Amygdala (tissue), 56 donors: ENCODE measurements at regions not wholly inside any gene's neighbourhood (a gene's known extent, or its start where the extent isn't known, plus 50 kb on each side); places are given as distances from the start of the nearest gene placed in this dataset.
A peak's percentile ranks its signal among the peaks of the same experiment; 100 is the strongest.

Experiments
- DNase-seq, 56 donors: peaks; one replicate each; lab custom pipeline; 2025; lab: John Stamatoyannopoulos, UW

DNA sequence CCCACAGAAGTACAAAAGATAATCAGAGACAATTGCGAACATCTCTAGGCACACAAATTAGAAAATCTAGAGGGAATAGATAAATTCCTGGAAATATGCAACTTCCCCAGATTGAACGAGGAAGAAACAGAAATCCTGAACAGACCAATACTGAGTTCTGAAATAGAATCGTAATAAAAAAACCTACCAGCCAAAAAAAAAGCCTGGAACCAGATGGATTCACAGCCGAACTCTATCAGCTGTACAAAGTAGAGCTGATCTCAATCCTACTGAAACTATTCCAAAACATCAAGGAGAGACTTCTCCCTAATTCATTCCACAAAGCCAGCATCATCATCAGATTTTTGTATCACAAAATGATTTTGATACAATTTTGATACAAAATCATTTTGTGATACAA, 206.4 kb downstream of the REEP3 start:
- no peak for DNase-seq

DNA sequence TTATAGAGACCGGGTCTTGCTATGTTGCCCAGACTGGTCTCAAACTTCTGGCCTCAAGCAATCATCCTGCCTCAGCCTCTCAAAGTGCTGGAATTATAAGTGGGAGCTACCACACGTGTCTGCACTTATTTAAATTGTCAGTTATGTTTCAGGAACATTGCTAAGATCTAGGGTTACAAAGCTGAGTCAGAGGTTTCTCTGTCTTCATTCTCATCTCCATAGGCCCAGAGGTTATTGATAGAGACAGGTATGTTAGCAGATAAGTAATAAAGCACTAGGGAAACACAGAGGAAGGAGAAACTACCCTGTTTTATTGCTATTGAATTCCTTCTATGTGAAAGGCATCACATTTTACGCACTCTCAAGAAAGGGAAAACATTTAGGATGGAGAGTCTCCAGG, 214.1 kb downstream of the REEP3 start:
- DNase-seq: no peak

DNA sequence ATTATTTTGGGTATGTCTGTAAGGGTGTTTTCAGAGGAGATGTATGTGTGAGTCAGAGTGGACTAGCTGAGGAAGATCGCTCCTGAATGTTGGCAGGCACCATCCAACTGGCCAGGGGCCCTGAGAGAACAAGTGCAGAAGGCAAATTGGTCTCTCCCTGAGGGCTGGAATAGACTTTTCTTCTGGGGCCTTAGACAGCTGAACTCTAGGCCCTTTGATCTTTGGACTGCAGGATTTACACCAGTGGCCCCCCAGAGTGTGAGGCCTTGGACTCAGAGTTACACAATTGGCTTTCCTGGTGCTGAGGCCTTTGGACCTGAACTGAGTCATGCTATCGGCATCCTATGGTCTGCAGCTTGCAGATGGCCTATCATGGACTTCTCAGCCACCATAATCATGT, 217.2 kb downstream of the REEP3 start:
- no peak for DNase-seq

DNA sequence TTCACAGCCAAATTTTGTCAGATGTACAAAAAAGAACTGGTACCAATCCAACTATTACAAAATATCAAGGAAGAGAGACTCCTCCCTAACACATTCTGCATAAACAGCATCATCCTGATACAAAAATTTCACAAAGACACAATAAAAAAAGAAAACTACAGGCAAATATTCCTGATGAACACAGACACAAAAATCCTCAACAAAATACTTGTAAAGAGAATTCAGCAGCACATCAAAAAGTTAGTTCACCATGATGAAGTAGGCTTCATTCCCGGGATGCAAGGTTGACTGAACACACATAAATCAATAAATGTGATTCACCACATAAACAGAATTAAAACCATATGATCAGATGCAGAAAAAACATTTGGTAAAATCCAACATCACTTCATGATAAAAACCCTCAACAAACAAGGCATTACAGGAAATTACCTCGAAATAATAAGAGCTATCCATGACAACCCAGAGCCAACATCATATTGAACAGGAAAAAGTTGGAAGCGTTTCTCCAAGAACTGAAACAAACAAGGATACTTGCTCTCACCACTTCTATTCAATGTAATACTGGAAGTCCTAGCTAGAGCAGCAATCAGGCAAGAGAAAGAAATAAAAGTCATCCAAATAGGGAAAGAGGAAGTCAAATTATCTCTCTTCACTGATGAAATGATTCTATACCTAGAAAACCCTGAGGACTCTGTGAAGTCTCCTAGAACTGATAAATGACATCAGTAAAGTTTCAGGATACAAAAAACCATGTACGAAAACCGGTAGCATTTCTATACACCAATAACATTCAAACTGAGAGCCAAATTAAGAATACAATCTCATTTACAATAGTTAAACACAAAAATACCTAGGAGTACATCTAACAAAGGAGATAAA, 223.1 kb downstream of the REEP3 start:
- no peak for DNase-seq

DNA sequence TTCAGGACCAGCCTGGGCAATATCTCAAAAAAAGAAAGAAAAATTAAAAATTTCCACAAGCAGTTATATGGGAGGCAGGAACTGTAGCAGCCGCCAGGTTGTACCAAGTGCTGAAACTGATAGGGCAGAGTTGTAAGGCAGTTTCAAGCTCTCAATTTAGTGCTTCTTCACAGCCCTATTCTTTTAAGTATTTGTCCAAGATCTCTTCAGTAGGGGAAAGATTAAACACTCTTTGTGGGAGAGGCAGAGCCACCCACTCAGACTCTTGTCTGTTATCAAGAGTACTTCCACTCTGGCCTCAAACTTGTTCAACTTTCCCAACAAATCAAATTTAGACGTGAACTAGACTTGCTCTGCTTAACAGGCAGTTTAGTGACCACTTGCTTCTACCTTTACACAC, 228.7 kb downstream of the REEP3 start:
- no peak for DNase-seq

DNA sequence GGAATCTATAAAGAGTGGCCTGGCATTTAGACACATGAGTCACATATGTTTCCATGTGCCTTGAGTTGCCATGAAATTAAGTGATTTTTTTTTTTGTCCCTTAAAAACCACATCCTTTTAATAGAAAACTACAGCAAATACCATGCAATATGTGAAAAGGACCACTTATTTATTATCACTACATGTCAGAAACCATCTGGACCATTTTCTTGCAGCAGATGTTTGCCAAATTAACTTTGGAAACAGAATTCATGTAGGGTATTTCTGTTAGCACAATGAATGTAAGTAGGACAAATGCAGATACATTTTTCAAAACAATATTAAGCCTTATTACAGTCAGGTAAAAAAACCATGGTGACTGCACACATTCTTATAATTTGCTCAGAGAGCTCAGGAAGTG, 230.6 kb downstream of the REEP3 start:
- no peak for DNase-seq

DNA sequence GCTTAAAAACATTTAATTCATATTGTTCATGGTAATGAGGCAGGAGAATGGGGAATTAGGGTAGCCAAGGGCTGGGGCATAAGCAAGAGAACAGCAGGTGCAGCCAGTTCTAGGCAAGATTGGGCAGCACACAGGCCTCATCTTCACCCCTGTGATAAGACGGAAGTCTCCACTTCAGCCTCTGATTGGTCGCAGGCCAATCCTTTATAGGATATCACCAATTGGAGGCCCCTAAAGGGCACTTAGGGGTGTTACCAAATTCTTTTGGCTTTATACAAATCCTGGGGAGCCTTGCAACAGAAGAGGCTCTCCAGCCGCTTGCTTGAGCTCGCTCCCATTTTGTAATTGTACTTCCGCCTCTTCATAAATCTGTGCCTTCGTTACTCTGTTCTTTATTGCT, 231.1 kb downstream of the REEP3 start:
- DNase-seq: no peak

DNA sequence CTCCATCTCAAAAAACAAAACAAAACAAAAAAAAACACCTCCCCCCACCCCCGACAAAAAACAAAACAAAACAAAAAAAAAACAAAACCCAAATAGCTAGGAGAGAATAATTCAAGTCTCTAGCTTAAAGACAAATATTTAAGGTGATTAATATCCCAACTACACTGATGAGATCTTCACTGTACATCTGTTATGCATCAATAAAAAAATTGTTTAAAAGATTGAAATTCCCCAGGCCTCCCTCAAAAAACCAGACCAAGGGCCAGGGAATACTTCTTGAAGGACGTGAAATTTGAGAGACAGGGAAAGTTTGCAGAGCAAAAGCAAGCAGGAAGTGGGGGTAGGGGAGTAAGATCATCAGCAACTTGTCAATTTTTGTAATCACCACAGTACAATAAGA, 232.6 kb downstream of the REEP3 start:
- no peak for DNase-seq

DNA sequence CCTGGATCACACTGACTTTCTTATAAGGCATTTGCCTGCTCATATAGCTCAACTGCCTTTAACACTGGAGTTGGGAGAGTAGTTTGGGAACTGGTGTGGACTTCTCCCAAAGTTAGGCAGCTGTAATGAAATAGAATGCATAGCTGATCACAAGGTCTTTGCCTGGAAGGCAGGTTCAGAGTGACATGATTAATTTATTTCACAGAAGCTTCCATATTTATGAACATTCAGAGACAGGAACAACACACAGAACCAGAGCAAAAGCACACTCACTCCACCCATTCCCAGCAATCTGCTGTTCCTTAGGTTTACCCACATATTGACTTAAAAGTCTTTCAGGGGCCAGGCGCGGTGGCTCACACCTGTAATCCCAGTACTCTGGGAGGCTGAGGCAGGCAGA, 234.2 kb downstream of the REEP3 start:
- no peak for DNase-seq

DNA sequence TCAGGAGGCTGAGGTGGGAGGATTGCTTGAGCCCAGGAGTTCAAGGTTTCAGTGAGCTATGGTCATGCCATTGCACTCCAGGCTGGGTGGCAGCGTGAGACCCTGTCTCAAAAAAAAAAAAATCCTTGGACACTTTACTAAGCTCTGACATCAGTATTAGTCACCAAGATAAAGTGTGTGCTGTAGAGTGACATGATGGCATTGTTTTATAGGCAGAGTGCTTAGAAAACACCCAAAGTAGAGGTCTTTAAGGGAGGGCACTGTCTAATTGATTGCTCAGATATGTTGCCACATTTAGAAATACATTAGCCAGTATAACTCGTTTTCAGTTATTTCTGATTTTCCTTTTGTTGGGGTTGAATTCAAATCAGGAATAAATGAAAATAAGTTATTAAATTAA, 235.9 kb downstream of the REEP3 start:
- no peak for DNase-seq

DNA sequence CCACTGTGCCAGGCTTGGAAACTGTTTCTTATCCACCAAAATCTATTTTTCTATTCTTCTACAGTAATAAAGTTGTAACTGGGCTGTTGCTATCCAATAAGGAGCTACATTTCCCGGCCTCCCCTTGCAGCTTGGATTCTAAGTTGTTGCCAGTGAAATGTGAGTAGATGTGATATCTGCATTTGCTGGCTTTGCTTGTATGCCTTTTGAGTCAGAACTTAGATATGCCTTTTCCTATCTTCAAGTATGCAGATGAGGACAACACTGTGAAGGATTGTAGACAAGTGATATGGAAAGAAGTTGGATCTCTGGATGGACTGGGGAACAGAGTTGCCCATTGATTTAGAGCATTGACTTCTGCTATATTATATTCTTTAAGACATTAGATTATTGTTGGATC, 236.9 kb downstream of the REEP3 start:
- no peak for DNase-seq

DNA sequence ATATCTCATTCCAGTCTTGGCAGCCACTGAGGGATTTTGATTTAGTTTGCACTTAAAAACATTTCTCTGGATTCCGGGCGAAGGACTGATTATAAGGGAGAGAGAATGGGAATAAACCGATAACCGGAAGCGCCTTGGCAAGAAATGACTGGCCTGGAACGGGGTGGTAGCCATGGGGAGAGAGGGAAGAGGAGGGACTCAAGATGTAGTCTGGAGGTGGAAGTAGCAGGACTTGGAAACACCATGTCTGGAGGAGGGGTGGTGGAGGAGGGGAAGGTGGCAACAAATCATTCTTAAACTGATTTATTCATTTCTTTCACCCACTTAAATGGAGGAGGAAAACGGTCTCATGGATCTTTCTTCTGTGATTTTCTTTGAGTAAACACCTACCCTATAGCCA, 238.1 kb downstream of the REEP3 start:
- DNase-seq: no peak

DNA sequence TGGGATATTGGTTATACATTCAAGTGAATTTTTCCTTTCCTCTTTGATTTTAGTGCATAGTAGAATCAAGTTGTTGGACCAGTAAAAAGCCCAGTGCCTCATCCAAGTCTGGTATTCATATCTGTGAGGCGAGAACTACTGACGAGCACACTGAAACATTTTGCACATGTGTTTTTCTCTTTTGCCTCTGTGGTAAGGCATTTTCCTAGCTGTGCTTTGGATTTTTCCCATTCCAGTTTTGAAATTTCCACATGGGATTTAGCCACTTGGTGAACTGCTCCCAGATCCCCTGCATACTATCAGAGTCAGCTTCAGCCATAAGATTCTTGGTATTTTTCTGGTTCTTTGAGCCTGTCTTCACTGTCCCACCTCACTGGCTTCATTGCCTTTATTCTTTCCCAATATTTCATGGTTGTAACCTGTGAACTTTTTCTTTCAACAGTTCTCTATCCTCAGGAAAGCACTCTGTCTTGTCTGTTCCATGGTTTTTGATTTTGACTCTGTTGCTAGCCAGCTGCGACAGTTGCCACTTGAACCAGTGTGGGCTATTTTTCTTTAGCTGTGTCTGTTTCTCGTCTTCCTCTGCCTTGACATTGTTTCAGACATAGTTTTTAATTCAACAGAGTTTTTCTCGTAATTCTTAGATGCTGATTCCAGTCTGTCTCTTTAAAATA, 239.0 kb downstream of the REEP3 start:
- no peak for DNase-seq

DNA sequence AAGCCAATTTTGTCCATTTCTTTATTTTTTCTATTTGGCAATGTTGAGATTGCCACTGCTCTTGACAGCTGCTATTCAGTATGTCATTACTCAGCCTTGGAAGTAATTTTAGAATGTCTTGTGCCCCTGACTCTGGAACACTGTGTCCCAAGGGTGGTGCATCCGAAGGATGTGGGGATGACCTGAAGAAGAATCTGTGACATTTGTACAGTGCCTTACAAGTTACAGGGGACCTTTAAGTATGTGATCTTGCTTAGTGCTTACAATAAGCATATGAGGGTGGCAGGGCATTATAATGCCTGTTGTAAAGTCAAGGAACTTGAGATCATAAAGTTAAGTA, 239.5 kb downstream of the REEP3 start:
- no peak for DNase-seq

DNA sequence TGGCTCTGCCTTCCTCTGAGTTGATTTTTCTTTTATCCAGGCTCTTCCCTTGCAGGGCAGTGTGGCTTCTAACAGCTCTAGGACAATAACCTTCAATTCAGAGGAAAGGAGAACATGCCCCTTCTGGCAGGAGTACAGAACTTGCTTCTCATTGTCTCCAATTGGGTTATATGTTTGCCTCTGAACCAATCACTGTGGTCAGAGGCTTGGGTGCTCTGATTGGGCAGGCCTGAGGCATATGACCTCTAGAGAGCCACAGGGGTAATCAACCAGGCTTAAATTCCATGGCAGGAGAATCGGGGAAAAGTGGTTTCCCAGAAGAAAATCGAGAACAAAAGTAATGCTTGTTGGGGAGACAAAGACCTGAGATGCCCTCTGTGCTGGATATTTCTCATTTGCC, 240.0 kb downstream of the REEP3 start:
- DNase-seq: no peak

DNA sequence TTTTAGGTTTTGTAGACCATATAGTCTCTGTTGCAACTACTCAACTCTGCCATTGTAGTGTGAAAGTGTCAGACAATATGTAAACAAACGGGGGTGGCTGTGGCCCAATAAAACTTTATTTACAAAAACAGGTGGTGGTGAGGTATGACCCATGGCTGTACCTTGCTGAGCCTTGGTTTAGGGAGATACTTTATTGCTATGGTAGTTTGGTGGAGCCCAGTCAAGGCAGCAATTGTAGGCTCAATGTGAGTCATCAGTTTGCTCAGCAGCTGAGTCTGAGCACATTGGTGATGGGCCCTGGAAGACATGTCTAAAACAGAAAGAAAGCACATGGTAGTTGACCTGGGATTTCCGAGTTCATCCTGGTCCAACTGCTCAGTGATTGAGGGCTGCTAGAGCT, 242.5 kb downstream of the REEP3 start:
- DNase-seq: no peak

DNA sequence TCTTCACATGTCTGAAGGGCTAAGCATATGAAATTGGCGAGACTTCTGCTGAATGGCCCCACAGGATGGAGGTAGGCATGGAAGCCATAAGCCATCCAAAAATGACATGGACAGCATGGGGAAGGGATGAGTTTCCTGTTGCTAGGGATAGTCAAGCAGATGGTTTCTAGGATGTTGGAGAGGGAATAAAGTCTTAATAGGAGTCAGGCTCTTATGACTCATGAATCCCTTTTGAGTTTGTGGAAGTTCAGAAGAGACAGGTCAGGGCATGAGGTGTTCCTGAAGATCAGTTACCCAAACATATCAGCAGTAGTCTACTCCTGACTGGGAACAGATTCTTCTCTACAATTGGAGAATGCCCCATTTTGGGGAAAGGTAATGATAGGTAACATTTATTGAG, 243.9 kb downstream of the REEP3 start:
- no peak for DNase-seq

DNA sequence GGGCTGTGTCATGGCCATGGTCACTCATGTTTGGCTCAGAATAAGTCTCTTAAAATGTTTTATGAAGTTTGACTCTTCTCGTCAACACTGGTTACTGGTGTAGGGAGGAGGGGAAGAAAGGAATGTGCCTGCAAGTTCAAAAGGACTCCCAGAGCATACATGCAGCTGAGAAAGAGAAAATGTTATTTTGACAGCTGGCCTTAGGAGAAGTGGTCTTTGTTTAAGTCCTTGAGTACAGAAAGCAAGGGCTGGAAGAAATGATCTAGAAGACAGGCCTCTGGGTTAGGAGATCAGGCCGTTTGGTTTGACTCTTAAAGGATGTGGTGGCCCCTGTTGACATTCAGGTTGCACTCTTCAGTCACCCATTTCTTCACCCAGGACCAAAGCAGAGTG, 245.5 kb downstream of the REEP3 start:
- no peak for DNase-seq

DNA sequence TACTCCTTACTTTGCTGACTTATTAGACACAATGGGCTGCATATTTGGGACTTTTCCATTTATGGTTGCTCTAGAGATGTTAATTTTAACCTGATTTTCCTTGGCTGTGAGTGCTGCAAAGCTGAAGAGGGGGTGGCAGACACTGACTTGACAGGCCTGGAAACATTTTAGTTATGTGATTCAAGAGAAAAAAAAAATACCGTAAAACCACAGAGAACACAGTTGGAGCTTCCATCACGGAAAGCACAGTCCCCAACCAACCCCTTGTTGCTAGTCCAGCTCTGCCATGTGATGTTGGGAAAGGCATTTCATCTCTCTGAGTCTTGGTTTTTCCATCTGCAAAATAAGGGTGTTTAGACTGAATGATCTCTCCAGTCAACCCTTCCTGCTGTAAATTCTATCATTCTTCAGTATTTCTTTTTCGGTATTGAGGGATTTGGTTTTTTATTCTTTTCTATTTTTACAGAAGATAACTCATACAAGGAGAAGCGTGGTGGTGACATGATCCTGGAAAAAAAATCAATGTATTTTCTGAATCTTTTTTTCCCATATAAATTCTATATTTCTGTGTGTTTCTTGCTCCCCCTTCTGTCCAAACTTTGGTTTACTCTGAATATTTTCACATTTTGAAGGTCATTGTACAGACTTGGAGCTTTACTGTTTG, 246.1 kb downstream of the REEP3 start:
- peak in 8 of 56 donors; percentile 1 to 28 (median 10) for DNase-seq

DNA sequence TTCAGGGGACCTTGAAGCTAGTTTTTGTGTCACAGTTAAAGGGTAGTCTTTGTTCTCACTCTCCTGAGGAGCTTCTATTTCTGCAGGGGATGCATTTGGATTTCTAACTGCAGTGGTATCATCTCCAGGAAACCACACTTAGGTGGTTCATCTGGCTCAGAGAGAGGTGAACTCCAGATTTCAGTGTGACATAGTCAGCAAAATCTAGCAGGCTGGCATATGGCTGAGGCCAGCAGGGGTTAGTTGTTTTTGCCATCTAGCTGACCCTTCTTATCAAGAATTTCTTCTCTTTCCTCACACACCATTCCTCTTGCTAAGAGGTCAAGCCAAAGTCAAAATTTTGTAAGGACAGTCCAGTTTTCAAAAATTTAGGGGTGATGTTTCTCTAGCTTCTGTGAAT, 248.2 kb downstream of the REEP3 start:
- no peak for DNase-seq

DNA sequence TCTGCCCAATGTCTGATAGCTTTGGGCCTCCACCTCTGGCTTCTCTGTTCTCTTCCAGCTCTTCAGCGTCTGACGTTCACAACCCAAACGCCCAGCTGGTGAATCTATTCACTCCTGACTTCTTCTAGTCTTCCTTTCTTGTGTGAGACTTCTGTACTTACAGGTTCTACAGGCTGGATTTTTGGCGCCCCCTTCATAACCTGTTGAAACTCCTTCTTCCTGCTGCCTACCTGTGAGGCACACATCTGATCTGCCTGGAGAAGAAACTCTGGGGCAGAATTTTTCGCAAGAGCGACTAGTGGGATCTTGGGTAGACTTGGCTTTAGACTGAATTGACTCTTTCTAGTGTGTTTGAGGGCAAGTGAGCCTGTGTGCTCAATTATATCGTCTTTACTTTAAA, 249.3 kb downstream of the REEP3 start:
- no peak for DNase-seq

DNA sequence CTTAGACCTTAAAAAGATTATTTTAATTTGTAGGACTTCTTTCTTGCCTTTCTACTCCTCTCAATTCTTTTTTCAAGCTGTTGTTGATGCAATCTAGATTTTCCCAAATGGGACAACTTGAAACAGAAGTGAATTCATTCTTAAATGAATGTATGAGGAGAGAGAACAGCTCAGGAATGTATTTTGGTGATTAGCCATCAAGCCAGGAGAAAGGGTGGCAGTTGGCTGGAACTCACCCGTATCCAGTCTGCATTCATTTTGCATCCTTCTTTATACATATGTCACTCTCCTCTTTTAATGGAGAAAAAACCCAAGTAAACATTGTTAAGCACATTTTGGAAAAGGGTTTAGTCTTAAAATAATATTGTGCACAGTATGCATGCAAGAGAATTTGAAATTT, 251.3 kb downstream of the REEP3 start:
- no peak for DNase-seq
